Mesenchymal stem cell (in vitro differentiated cells and primary cell): ENCODE measurements at regions not wholly inside any gene's neighbourhood (a gene's known extent, or its start where the extent isn't known, plus 50 kb on each side); places are given as distances from the start of the nearest gene placed in this dataset.

Experiments
- DNase-seq: peaks from one replicate; pipeline ENCODE4 v3.0.0-alpha.2; 2013
- H2AFZ ChIP-seq: one replicate; pipeline ENCODE4 v1.6.1; 2013; ENCODE audit warnings: low read depth, mild to moderate bottlenecking, control low read depth, inconsistent platforms, low read length, moderate library complexity
- H2AK5ac ChIP-seq: 2 replicates; pipeline ENCODE4 v1.6.1; 2013; ENCODE audit warnings: low read length, moderate library complexity, mild to moderate bottlenecking, inconsistent platforms; ENCODE audit not compliant: severe bottlenecking
- H2BK120ac ChIP-seq: one replicate; pipeline ENCODE4 v1.6.1; 2013; ENCODE audit warnings: low read depth, mild to moderate bottlenecking, inconsistent platforms, low read length, moderate library complexity
- H2BK12ac ChIP-seq, 2 experiments: one replicate each; pipeline ENCODE4 v1.6.1; 2013; ENCODE audit warnings: inconsistent platforms in 2 of 2, low read length in 2 of 2, mild to moderate bottlenecking in 2 of 2, moderate library complexity in 2 of 2, control low read depth in 1 of 2
- H2BK15ac ChIP-seq: one replicate; pipeline ENCODE4 v1.6.1; 2013; ENCODE audit warnings: mild to moderate bottlenecking, low read depth, inconsistent platforms; ENCODE audit not compliant: poor library complexity, severe bottlenecking
- H2BK5ac ChIP-seq: 2 replicates; pipeline ENCODE4 v1.6.1; 2013; ENCODE audit warnings: low read depth, mild to moderate bottlenecking, low read length, control low read depth, inconsistent platforms; ENCODE audit not compliant: poor library complexity, severe bottlenecking
- H3K14ac ChIP-seq, 2 experiments: one replicate each; pipeline ENCODE4 v1.6.1; 2013; ENCODE audit warnings: inconsistent platforms in 2 of 2, low read length in 2 of 2, control low read depth in 1 of 2, mild to moderate bottlenecking in 1 of 2, moderate library complexity in 1 of 2
- H3K18ac ChIP-seq, 2 experiments: one replicate each; pipeline ENCODE4 v1.6.1; 2013; ENCODE audit warnings: inconsistent platforms in 2 of 2, low read length in 2 of 2, control low read depth in 1 of 2, low read depth in 1 of 2, mild to moderate bottlenecking in 1 of 2
- H3K23ac ChIP-seq, 2 experiments: one replicate each; pipeline ENCODE4 v1.6.1; 2013; ENCODE audit warnings: inconsistent platforms in 2 of 2, low read length in 2 of 2, mild to moderate bottlenecking in 2 of 2, moderate library complexity in 2 of 2, control low read depth in 1 of 2
- H3K27ac ChIP-seq: 2 replicates; pipeline ENCODE4 v1.5.1; 2013; ENCODE audit warnings: mild to moderate bottlenecking, moderate library complexity, low read length, control low read depth, inconsistent platforms; ENCODE audit not compliant: poor library complexity, severe bottlenecking
- H3K27me3 ChIP-seq, 2 experiments: 2 replicates each; pipeline versions ENCODE4 v1.6.1 to v1.7.0; 2013; ENCODE audit warnings: low read length in 2 of 2, mild to moderate bottlenecking in 2 of 2, moderate library complexity in 2 of 2, control low read depth in 1 of 2, inconsistent platforms in 1 of 2; ENCODE audit not compliant: control insufficient read depth in 1 of 2, insufficient read depth in 1 of 2
- H3K36me3 ChIP-seq, 2 experiments: 2 replicates each; pipeline versions ENCODE4 v1.6.1 to v1.7.0; 2013; ENCODE audit warnings: low read length in 2 of 2, control low read depth in 1 of 2, inconsistent platforms in 1 of 2, low read depth in 1 of 2, mild to moderate bottlenecking in 1 of 2; ENCODE audit not compliant: insufficient read depth in 2 of 2, control insufficient read depth in 1 of 2
- H3K4ac ChIP-seq, 2 experiments: one replicate each; pipeline ENCODE4 v1.6.1; 2013; ENCODE audit warnings: inconsistent platforms in 2 of 2, low read length in 2 of 2, mild to moderate bottlenecking in 2 of 2, moderate library complexity in 2 of 2, control low read depth in 1 of 2, low read depth in 1 of 2
- H3K4me1 ChIP-seq: 2 replicates; pipeline ENCODE4 v1.6.1; 2013; ENCODE audit warnings: low read depth, low read length, control low read depth; ENCODE audit not compliant: control insufficient read depth, insufficient read depth
- H3K4me2 ChIP-seq: 2 replicates; pipeline ENCODE4 v1.6.1; 2013; ENCODE audit warnings: low read length, mild to moderate bottlenecking, inconsistent platforms; ENCODE audit not compliant: poor library complexity, severe bottlenecking
- H3K4me3 ChIP-seq, 2 experiments: 2 replicates each; pipeline versions ENCODE4 v1.5.1 to v1.7.0; 2013; ENCODE audit warnings: low read length in 2 of 2, mild to moderate bottlenecking in 2 of 2, control low read depth in 1 of 2, low read depth in 1 of 2; ENCODE audit not compliant: insufficient read depth in 1 of 2
- H3K79me1 ChIP-seq: replicated peaks from 2 replicates; pipeline ENCODE4 v1.6.1; 2013; ENCODE audit warnings: mild to moderate bottlenecking, control low read depth, low read length, inconsistent platforms; ENCODE audit not compliant: poor library complexity, severe bottlenecking
- H3K9ac ChIP-seq: 2 replicates; pipeline ENCODE4 v1.7.0; 2013; ENCODE audit warnings: mild to moderate bottlenecking, low read length, moderate library complexity
- H3K9me3 ChIP-seq: 2 replicates; pipeline ENCODE4 v1.7.0; 2013; ENCODE audit warnings: mild to moderate bottlenecking, low read length; ENCODE audit not compliant: control insufficient read depth
- H4K8ac ChIP-seq: one replicate; pipeline ENCODE4 v1.6.1; 2013; ENCODE audit warnings: inconsistent platforms, mild to moderate bottlenecking, low read length, moderate library complexity
- H4K91ac ChIP-seq: one replicate; pipeline ENCODE4 v1.6.1; 2013; ENCODE audit warnings: mild to moderate bottlenecking, low read length, inconsistent platforms
- WGBS: methylation state at CpG from one replicate; pipeline ENCODE4 v1.1.7; 2013; ENCODE audit warnings: mixed read lengths; 5-methylcytosine and 5-hydroxymethylcytosine counted together

DNA sequence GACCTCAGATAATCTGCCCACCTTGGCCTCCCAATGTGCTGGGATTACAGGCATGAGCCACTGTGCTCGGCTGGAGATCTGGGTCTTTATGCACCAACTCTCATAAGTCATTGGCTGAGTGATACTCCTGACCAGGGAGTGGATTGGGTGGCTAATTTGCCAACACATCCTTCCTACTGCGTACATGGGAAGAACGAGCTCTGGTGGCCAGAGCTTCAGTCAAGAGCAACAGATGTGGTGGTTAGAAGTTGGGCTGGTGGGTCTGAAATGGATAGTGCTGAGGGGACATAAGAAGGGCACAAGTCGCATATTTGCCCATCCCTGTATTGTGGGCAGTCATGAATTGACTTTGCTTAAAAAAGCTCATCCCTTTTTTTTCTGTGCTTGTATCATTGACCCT is 74.1 kb upstream of the AMPD3 start:
- no peak overlapping the region for H3K18ac ChIP-seq
- no peak overlapping the region for H2BK12ac ChIP-seq
- no peaks in the 10 kb centered on the region for H3K9me3 ChIP-seq
- H4K8ac ChIP-seq: no peak overlapping the region
- H3K79me1 ChIP-seq: no peaks in the 10 kb centered on the region
- H3K4me3 ChIP-seq: no peak overlapping the region
- no peak overlapping the region for H3K4me2 ChIP-seq
- no peak overlapping the region for H3K23ac ChIP-seq
- H3K36me3 ChIP-seq: no peaks in the 10 kb centered on the region
- no peak overlapping the region for H2BK5ac ChIP-seq
- H3K9ac ChIP-seq: no peak overlapping the region
- 91% methylated on average over 4 of the region's 4 CpGs for WGBS
- no peak overlapping the region for H3K4ac ChIP-seq
- H2AFZ ChIP-seq: no peak overlapping the region
- H2BK120ac ChIP-seq: no peak overlapping the region
- no peak overlapping the region for H4K91ac ChIP-seq
- H3K27ac ChIP-seq: no peak overlapping the region
- no peak overlapping the region for H2BK15ac ChIP-seq
- H3K14ac ChIP-seq: no peak overlapping the region
- no peaks in the 10 kb centered on the region for H3K4me1 ChIP-seq
- no peak for DNase-seq
- H3K27me3 ChIP-seq: peaks cover 0 to 1% of the 10 kb centered on the region in 2 experiments
- H2AK5ac ChIP-seq: no peak overlapping the region

DNA sequence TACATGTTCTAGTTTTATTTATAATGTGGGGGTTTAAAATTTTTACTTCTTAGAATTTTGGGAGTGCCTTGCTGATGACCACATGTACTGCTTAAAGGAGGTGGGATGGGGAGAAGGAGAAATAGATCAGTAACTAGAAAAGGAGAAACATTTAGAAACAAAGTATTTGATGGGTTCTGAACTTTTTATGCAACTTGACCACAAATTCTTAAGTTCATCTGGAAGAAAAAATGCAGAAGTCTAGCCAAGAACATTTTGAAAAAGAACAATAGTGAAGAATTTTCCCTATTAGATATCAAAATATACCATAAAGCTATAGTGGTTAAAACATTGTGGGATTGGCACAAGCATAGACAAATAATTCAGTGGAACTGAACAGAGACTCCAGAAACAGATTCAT is 73.3 kb upstream of the AMPD3 start:
- Histone ChIP-seq H4K91ac (no peak overlapping the region), H3K9ac (peak overlapping the region; percentile 9), H3K27ac (no peak overlapping the region), H3K79me1 (no peaks in the 10 kb centered on the region), H3K4me2 (no peak overlapping the region), H4K8ac (no peak overlapping the region), H3K27me3 (peaks cover 0 to 5% of the 10 kb centered on the region in 2 experiments), H3K4me1 (no peaks in the 10 kb centered on the region), H2BK120ac (no peak overlapping the region), H2BK12ac (no peak overlapping the region), H2AK5ac (no peak overlapping the region), H3K23ac (no peak overlapping the region), H3K36me3 (no peaks in the 10 kb centered on the region), H3K9me3 (no peaks in the 10 kb centered on the region), H3K4me3 (no peak overlapping the region), H2BK15ac (no peak overlapping the region), H3K4ac (no peak overlapping the region), H3K18ac (no peak overlapping the region), H3K14ac (no peak overlapping the region), H2AFZ (no peak overlapping the region), H2BK5ac (no peak overlapping the region)
- DNase-seq: no peak

DNA sequence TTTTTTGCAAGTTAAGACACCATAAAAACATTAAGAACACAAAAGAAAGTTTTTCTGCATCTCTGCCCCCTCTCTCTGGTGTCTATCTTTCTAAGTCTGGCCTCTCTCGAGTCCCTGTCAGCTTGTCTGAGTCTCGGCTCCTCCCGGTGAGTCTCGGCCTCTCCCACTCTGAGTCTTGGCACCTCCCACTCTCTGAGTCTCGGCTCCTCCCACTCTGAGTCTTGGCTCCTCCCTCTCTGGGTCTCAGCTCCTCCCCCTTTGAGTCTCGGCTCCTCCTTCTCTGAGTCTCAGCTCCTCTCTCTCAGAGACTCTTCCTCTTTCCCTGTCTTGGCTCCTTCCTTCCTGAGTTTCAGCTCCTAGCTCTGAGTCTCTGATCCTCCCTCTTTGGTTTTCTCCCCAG is 72.5 kb upstream of the AMPD3 start:
- Histone ChIP-seq H2BK12ac (no peak overlapping the region), H3K18ac (no peak overlapping the region), H3K14ac (no peak overlapping the region), H2AK5ac (no peak overlapping the region), H3K4me1 (peaks cover 3% of the 10 kb centered on the region), H2BK5ac (no peak overlapping the region), H2BK15ac (no peak overlapping the region), H3K4ac (no peak overlapping the region), H4K8ac (no peak overlapping the region), H3K36me3 (no peaks in the 10 kb centered on the region), H4K91ac (no peak overlapping the region), H3K23ac (no peak overlapping the region), H3K27ac (no peak overlapping the region), H3K27me3 (peaks cover 0 to 5% of the 10 kb centered on the region in 2 experiments), H3K4me2 (no peak overlapping the region), H3K4me3 (no peak overlapping the region), H3K9ac (no peak overlapping the region), H2AFZ (no peak overlapping the region), H2BK120ac (no peak overlapping the region), H3K9me3 (no peaks in the 10 kb centered on the region), H3K79me1 (no peaks in the 10 kb centered on the region)
- WGBS: 68% methylated on average over 6 of the region's 6 CpGs
- DNase-seq: no peak

- H3K4ac ChIP-seq: no peak overlapping the region
- no peak overlapping the region for H2BK15ac ChIP-seq
- 89% methylated on average over 6 of the region's 6 CpGs for WGBS
- H3K23ac ChIP-seq: no peak overlapping the region
- H4K91ac ChIP-seq: no peak overlapping the region
- H3K9me3 ChIP-seq: no peaks in the 10 kb centered on the region
- H2AK5ac ChIP-seq: no peak overlapping the region
- no peak overlapping the region for H3K18ac ChIP-seq
- H4K8ac ChIP-seq: no peak overlapping the region
- no peak overlapping the region for H3K27ac ChIP-seq
- H2BK5ac ChIP-seq: no peak overlapping the region
- DNase-seq: no peak
- no peak overlapping the region for H3K14ac ChIP-seq
- H3K36me3 ChIP-seq: no peaks in the 10 kb centered on the region
- no peak overlapping the region for H2AFZ ChIP-seq
- no peak overlapping the region for H2BK120ac ChIP-seq
- no peak overlapping the region for H3K4me3 ChIP-seq
- peaks cover 5% of the 10 kb centered on the region for H3K4me1 ChIP-seq
- peak overlapping the region; percentile 75 for H3K9ac ChIP-seq
- H3K4me2 ChIP-seq: no peak overlapping the region
- H3K27me3 ChIP-seq: peaks cover 0 to 5% of the 10 kb centered on the region in 2 experiments
- no peak overlapping the region for H2BK12ac ChIP-seq
- H3K79me1 ChIP-seq: no peaks in the 10 kb centered on the region
These were observed 69.4 kb upstream of the AMPD3 start for GRCh38 chr11:10385696-10386095.
